Stomach (tissue), 8 donors: ENCODE measurements at regions not wholly inside any gene's neighbourhood (a gene's known extent, or its start where the extent isn't known, plus 50 kb on each side); places are given as distances from the start of the nearest gene placed in this dataset.
A peak's percentile ranks its signal among the peaks of the same experiment; 100 is the strongest.

ENCODE experiments used
- DNase-seq, 2 donors: peaks; one replicate each; pipeline versions ENCODE4 v3.0.0 to v3.0.0-alpha.2; 2013 to 2019
- H3K27ac ChIP-seq, 5 donors: fragments of 200-600 bp in 4 of 5; sonication (generic) in 4 of 5; one replicate each; pipeline ENCODE4 v1.5.1; 2013 to 2019; ENCODE audit warnings: mild to moderate bottlenecking in 1 of 5, moderate library complexity in 1 of 5
- H3K27me3 ChIP-seq, 3 donors: fragments of 200-600 bp; sonication (generic); one replicate each; pipeline ENCODE4 v1.5.1; 2017 to 2019; ENCODE audit warnings: mixed run types in 1 of 3
- H3K36me3 ChIP-seq, 4 donors: fragments of 200-600 bp; sonication (generic); 1 replicate in 3 of 4; 2 replicates in 1 of 4; pipeline ENCODE4 v1.5.1; 2016 to 2019
- H3K4me1 ChIP-seq, 4 donors: fragments of 200-600 bp; sonication (generic); one replicate each; pipeline ENCODE4 v1.5.1; 2016 to 2019
- H3K4me3 ChIP-seq, 4 donors: fragments of 200-600 bp; sonication (generic) in 3 of 4; one replicate each; pipeline ENCODE4 v1.5.1; 2016 to 2019; ENCODE audit warnings: mild to moderate bottlenecking in 1 of 4
- H3K9me3 ChIP-seq, 4 donors: fragments of 200-600 bp; sonication (generic); one replicate each; pipeline ENCODE4 v1.5.1; 2016 to 2019
- EP300 ChIP-seq: sonication (generic); formaldehyde crosslinking; IDR thresholded peaks from one replicate; pipeline ENCODE4 v1.6.1; 2017; ENCODE audit warnings: antibody characterized with exemption
- POLR2A ChIP-seq, 4 donors: fragments of 450-650 bp; IDR thresholded peaks; one replicate each; pipeline ENCODE4 v1.6.1; 2016; ENCODE audit warnings: antibody characterized with exemption in 4 of 4, control low read depth in 2 of 4, mild to moderate bottlenecking in 1 of 4, moderate library complexity in 1 of 4
- POLR2AphosphoS5 ChIP-seq, 3 donors: sonication (generic); formaldehyde crosslinking; IDR thresholded peaks; one replicate each; pipeline ENCODE4 v1.6.1; 2016; ENCODE audit warnings: antibody characterized with exemption in 3 of 3
- WGBS, 5 donors: extraction: QIAGEN DNeasy Blood & Tissue Kit in 3 of 5; methylation state at CpG; one replicate each; pipeline versions ENCODE4 v1.1.5 to v1.1.7; 2013 to 2018; 5-methylcytosine and 5-hydroxymethylcytosine counted together
- intact Hi-C: fragments of 100-400 bp; cut with DNase I; formaldehyde crosslinking; loops from one replicate; pipeline ENCODE4 v1.15.1; 2023; ENCODE audit warnings: low total_unique reads
- TF ChIP-seq, protein P1 (sequence below), 7 experiments: fragments of 450-650 bp in 4 of 7; fragments of 200-600 bp in 3 of 7; sonication (generic) in 3 of 7; IDR thresholded peaks; one replicate each; pipeline ENCODE4 v1.5.1; 2016 to 2019; ENCODE audit warnings: antibody characterized with exemption in 7 of 7, control low read depth in 2 of 7, mild to moderate bottlenecking in 1 of 7
- donor health status: healthy with polysubstance abuse.
- donor health status: Bipolar disorder and iron deficiency.
- donor health status: healthy.

DNA sequence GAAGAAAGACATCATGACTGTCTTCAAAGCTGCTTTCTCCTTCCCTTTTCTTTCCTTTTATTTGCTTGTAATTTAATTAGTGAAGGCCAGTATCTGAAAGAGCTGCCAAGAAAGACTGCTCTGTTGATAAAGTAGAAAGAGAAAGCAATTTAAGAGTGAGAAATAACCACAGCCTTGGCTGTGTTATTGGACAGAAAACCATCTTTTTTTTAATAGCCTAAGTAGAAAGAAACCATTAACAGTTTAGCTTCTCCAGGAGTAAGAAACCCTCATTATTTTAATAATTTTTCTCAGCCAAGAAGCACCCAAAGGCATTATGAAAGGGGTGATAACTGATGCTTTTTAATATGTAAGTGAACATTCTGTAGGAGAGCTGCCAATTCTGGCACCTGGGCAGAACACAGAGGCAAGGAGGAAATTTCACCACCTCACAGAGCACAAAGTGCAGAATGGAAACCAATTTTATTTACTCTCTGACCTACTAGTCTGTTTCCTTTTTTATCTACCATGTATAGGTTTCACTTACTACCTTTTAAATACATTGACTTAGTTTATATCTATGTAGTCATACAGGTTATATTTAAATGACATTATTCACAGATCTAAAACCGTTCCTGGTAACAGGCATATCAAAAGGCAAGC is 703.2 kb downstream of the MRPL39 start:
- no peaks in the 10 kb centered on the region for H3K36me3 ChIP-seq
- no peaks in the 10 kb centered on the region for H3K4me1 ChIP-seq
- DNase-seq = peak in 1 of 2 donors; percentile 3
- TF ChIP-seq EP300 = no peak
- TF ChIP-seq, protein P1, sequence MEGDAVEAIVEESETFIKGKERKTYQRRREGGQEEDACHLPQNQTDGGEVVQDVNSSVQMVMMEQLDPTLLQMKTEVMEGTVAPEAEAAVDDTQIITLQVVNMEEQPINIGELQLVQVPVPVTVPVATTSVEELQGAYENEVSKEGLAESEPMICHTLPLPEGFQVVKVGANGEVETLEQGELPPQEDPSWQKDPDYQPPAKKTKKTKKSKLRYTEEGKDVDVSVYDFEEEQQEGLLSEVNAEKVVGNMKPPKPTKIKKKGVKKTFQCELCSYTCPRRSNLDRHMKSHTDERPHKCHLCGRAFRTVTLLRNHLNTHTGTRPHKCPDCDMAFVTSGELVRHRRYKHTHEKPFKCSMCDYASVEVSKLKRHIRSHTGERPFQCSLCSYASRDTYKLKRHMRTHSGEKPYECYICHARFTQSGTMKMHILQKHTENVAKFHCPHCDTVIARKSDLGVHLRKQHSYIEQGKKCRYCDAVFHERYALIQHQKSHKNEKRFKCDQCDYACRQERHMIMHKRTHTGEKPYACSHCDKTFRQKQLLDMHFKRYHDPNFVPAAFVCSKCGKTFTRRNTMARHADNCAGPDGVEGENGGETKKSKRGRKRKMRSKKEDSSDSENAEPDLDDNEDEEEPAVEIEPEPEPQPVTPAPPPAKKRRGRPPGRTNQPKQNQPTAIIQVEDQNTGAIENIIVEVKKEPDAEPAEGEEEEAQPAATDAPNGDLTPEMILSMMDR (IDR thresholded peaks at IDR 0.05) = no peak
- TF ChIP-seq POLR2AphosphoS5 (IDR thresholded peaks at IDR 0.05) = no peak
- TF ChIP-seq POLR2A (IDR thresholded peaks at IDR 0.05) = no peak
- no peaks in the 10 kb centered on the region for H3K9me3 ChIP-seq
- 23 to 48% (median 33%) methylated on average over 1 of the region's 1 CpG for WGBS, 5 donors
- H3K27ac ChIP-seq = peak overlapping the region in 1 of 5 donors; percentile 7
- intact Hi-C loops = no loop called here
- H3K27me3 ChIP-seq = no peaks in the 10 kb centered on the region
- H3K4me3 ChIP-seq = no peak overlapping the region

DNA sequence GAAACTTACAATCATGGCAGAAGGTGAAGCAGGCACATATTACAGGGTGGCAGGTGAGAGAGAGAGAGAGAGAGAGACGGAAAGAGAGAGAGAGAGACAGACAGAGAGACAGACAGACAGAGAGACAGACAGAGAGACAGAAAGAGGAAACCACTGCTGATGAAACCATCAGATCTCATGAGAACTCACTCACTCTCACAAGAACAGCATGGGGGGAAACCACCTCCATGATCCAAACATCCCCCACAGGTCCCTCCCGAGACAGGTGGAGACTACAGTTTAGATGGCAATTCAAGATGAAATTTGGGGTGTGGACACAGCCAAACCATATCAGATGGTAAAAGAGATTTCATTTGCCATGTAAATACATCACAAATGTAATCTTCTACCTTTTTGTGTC is 708.1 kb downstream of the MRPL39 start:
- no peak for DNase-seq
- 43 to 75% (median 68%) methylated on average over 2 of the region's 2 CpGs for WGBS, 5 donors
- Histone ChIP-seq H3K27me3 (no peaks in the 10 kb centered on the region), H3K9me3 (no peaks in the 10 kb centered on the region), H3K4me3 (no peak overlapping the region), H3K27ac (no peak overlapping the region), H3K36me3 (no peaks in the 10 kb centered on the region), H3K4me1 (no peaks in the 10 kb centered on the region)
- TF ChIP-seq, protein P1 (IDR thresholded peaks at IDR 0.05) = no peak
- TF ChIP-seq POLR2AphosphoS5 (IDR thresholded peaks at IDR 0.05) = no peak
- TF ChIP-seq EP300 = no peak
- TF ChIP-seq POLR2A (IDR thresholded peaks at IDR 0.05) = no peak
- intact Hi-C loops = no loop called here

DNA sequence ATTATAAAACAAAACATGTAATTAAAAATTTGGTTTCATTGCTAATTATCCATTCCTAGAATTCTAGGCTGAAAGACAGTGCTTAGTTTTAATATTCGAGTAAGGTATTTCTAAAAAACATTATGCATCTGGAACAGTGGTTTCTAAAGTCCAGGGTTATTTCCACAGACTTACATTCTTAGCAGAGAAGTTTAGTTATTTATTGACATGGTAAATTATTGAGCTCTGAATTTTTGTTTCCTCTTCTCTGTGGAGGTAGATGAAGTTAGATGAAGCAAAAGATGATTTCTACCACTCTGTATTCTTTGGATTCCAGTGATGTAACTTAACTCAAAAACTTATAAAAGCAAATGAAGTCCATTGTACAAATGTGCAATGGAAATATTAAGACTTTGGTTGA is 709.4 kb downstream of the MRPL39 start:
- H3K36me3 ChIP-seq = no peaks in the 10 kb centered on the region
- no peaks in the 10 kb centered on the region for H3K9me3 ChIP-seq
- no peak for DNase-seq
- WGBS, 5 donors = 74 to 92% (median 87%) methylated on average over 1 of the region's 1 CpG
- H3K27ac ChIP-seq = no peak overlapping the region
- no peaks in the 10 kb centered on the region for H3K27me3 ChIP-seq
- TF ChIP-seq POLR2AphosphoS5 (IDR thresholded peaks at IDR 0.05) (no peak), POLR2A (IDR thresholded peaks at IDR 0.05) (no peak), EP300 (no peak)
- TF ChIP-seq, protein P1 (IDR thresholded peaks at IDR 0.05) = no peak
- intact Hi-C loops = no loop called here
- H3K4me3 ChIP-seq = no peak overlapping the region
- no peaks in the 10 kb centered on the region for H3K4me1 ChIP-seq

DNA sequence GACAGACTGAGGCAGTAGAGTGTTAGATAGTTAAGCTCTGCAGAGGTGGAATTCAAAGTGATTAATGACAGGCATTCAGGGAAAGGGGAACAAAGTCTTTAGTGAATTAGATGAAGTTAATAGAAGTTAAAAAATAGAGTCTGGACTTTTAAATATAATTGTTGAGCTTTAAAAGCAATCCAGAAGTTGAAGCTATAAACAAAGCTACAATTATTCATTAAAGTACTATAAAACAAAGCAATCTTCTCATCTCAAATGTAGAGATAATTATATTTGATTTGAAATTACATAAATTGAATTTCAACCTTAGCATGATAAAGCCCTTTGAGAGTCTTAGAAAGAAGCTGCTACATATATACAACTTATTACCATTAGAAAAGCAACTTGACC is 710.6 kb downstream of the MRPL39 start:
- H3K27ac ChIP-seq = no peak overlapping the region
- H3K4me1 ChIP-seq = no peaks in the 10 kb centered on the region
- H3K36me3 ChIP-seq = no peaks in the 10 kb centered on the region
- TF ChIP-seq POLR2A (IDR thresholded peaks at IDR 0.05) (no peak), POLR2AphosphoS5 (IDR thresholded peaks at IDR 0.05) (no peak), EP300 (no peak)
- TF ChIP-seq, protein P1 (IDR thresholded peaks at IDR 0.05) = no peak
- H3K4me3 ChIP-seq = no peak overlapping the region
- no peak for DNase-seq
- H3K27me3 ChIP-seq = no peaks in the 10 kb centered on the region
- H3K9me3 ChIP-seq = no peaks in the 10 kb centered on the region
- intact Hi-C loops = no loop called here
